HL-60/S4 (cell line): ENCODE measurements at regions not wholly inside any gene's neighbourhood (a gene's known extent, or its start where the extent isn't known, plus 50 kb on each side); places are given as distances from the start of the nearest gene placed in this dataset.
"Not testable (repeated sequence)": the region's sequence is repeated elsewhere in the genome, so short reads cannot be mapped to it uniquely, and the experiment has no call there.

ENCODE experiments used
- in situ Hi-C: fragments of 300-500 bp; cut with MboI; formaldehyde crosslinking; loops from 2 replicates; pipeline ENCODE4 v1.14.3; 2022; ENCODE audit warnings: low sequenced_read_pairs

- in situ Hi-C loops: no loop called here
Measured at GRCh38 chr7:14974688-14975087, 72.1 kb upstream of the DGKB start.

DNA sequence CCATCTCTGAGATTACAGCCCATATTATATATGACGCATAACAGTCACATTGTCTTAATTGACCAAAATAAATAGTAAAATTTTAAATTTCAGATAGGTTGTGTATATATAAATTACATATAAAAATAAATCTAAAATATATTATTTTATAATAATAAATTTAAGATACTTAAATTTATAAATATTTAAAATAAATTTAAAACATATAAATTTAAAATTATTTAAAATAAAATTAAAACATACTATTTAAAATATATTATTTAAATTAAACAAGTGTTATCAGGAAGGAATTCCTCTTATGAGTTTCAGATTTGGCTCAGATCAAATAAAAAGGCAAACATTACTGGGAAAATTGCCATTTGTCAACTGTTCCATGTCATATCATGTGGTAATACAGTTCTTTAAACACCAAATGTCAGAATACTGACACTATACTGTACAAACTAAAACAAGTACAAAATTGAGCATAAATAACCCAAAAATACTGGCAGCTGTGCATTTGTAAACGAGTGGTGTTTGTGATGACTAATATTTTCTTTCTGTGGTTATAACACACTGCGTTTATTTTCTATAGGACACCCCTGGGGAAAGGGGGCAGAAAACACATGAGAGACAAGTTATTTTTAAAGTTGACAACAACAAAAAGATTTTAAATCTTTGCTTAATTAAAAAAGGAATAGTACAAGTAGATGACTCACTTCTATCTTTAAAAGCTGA is 71.3 kb upstream of the DGKB start:
- in situ Hi-C loops: no loop called here

GRCh38 chr7:14971678-14972077 is 69.1 kb upstream of the DGKB start:
- in situ Hi-C loops: not testable (repeated sequence)

DNA sequence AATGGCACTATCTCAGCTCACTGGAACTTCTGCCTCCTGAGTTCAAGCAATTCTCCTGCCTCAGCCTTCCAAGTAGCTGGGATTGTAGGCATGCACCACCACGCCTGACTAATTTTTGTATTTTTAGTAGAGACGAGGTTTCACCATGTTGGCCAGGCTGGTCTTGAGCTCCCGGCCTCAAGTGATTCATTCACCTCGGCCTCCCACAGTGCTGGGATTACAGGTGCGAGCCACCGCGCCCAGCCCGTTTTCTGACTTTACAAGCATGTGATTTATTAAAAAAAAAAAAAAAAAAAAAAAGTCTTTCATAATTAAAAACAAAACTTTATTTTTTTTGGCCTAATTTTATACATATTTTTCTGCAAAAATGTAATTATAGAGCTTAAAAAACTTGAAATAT is 64.8 kb upstream of the DGKB start:
- in situ Hi-C loops: not testable (repeated sequence)

DNA sequence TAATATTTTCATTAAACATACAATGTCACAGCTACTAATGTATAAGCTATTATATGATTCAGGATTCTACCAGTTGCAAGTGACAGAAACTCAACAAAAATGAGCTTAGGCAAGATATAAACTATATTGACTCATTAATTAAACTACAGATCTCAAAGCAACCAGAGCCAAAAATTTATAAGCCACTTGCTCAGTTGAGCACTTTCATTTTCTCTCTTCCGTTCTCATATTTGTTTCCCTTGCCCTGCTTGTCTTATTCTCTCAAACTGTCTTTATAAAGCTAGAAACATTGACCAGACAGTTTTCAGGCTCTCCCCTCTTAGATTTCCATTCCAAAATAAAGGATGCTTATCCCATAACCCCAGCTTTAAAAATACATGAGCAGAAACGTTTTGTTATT is 60.2 kb upstream of the DGKB start:
- in situ Hi-C loops: no loop called here

- in situ Hi-C loops: no loop called here
Measured at GRCh38 chr7:14960721-14961120, 58.2 kb upstream of the DGKB start.

DNA sequence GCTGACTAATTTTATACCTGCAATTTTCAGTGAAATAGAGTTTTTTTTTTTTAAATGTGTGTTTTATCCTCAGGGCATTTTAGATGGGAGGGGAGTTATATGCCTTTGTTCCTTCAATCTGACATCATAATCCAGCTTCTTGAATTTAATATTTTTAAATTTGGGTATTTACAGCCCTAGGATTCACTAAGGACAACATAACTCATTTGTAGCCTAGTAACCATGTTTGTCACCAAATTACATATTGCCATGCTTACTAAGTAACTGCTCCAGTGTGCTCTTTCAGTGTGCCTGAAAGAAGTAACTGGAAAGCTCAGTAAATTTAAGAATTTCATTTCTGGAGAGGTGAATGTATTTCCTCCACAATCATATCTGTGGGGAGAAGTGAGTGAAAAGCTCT is 56.8 kb upstream of the DGKB start:
- in situ Hi-C loops: no loop called here

- in situ Hi-C loops: no loop called here
Measured at GRCh38 chr7:14954035-14954434, 51.5 kb upstream of the DGKB start.
